HEK293 (cell line): ENCODE measurements at regions not wholly inside any gene's neighbourhood (a gene's known extent, or its start where the extent isn't known, plus 50 kb on each side); places are given as distances from the start of the nearest gene placed in this dataset.

Experiments
- CTCF ChIA-PET: fragments of 350-600 bp; formaldehyde crosslinking; extraction: SDS; loops from one replicate; lab custom pipeline; 2021; ENCODE audit warnings: antibody characterized with exemption; lab: Yijun Ruan, JAX
- POLR2A ChIA-PET: fragments of 300-600 bp; formaldehyde crosslinking; extraction: SDS; loops from one replicate; lab custom pipeline; 2020; ENCODE audit warnings: antibody characterized with exemption, inconsistent platforms; lab: Yijun Ruan, JAX
- H3K27ac ChIP-seq: fragments of 200-500 bp; sonication (Bioruptor generic); 2 replicates; pipeline ENCODE4 v1.5.1; 2014; ENCODE audit warnings: low read depth, low read length, control low read depth, inconsistent platforms; ENCODE audit errors: extremely low read depth
- H3K36me3 ChIP-seq, 2 experiments: fragments of 200-500 bp in 1 of 2; sonication (Bioruptor generic) in 1 of 2; 1 replicate in 1 of 2; 2 replicates in 1 of 2; pipeline ENCODE4 v1.5.1; 2014 to 2017; ENCODE audit warnings: inconsistent platforms in 2 of 2, low read length in 2 of 2; ENCODE audit not compliant: control insufficient read depth in 2 of 2, insufficient read depth in 1 of 2
- H3K4me1 ChIP-seq: fragments of 200-500 bp; sonication (Bioruptor generic); 2 replicates; pipeline ENCODE4 v1.5.1; 2014; ENCODE audit warnings: mild to moderate bottlenecking, low read length, inconsistent platforms; ENCODE audit not compliant: control insufficient read depth, insufficient read depth
- H3K4me3 ChIP-seq: 2 replicates; pipeline ENCODE4 v1.5.1; 2011; ENCODE audit warnings: low read depth, mild to moderate bottlenecking, control low read depth, low read length, moderate library complexity
- H3K9me3 ChIP-seq: fragments of 200-500 bp; sonication (Bioruptor generic); 2 replicates; pipeline ENCODE4 v1.5.1; 2014; ENCODE audit warnings: low read depth, low read length, inconsistent platforms; ENCODE audit not compliant: control insufficient read depth, insufficient read depth
- BCL11A ChIP-seq: fragments of 450-650 bp; formaldehyde crosslinking; IDR thresholded peaks from 2 replicates; pipeline ENCODE4 v1.5.1; 2016; ENCODE audit warnings: low read depth, missing biosample characterization, missing genetic modification characterization
- KLF1 ChIP-seq: fragments of 450-650 bp; formaldehyde crosslinking; IDR thresholded peaks from 2 replicates; pipeline ENCODE4 v1.5.1; 2016; ENCODE audit warnings: missing biosample characterization, missing genetic modification characterization
- KLF16 ChIP-seq: fragments of 450-650 bp; formaldehyde crosslinking; IDR thresholded peaks from 2 replicates; pipeline ENCODE4 v1.5.1; 2017; ENCODE audit warnings: missing biosample characterization, missing genetic modification characterization
- MEIS1 ChIP-seq: sonication (generic); formaldehyde crosslinking; IDR thresholded peaks from 2 replicates; pipeline ENCODE4 v1.8.1; 2022; ENCODE audit warnings: missing genetic modification reagents, mild to moderate bottlenecking, borderline replicate concordance
- ZBTB17 ChIP-seq: fragments of 450-650 bp; formaldehyde crosslinking; IDR thresholded peaks from 2 replicates; pipeline ENCODE4 v1.5.1; 2016; ENCODE audit warnings: missing biosample characterization, missing genetic modification characterization
- ZIC2 ChIP-seq: fragments of 450-650 bp; formaldehyde crosslinking; IDR thresholded peaks from 2 replicates; pipeline ENCODE4 v1.5.1; 2016; ENCODE audit warnings: missing biosample characterization, missing genetic modification characterization
- ZNF112 ChIP-seq: fragments of 450-650 bp; formaldehyde crosslinking; IDR thresholded peaks from 2 replicates; pipeline ENCODE4 v1.5.0; 2017; ENCODE audit warnings: missing biosample characterization, missing genetic modification characterization
- ZNF121 ChIP-seq: fragments of 450-650 bp; formaldehyde crosslinking; IDR thresholded peaks from 2 replicates; pipeline ENCODE4 v1.5.1; 2016; ENCODE audit warnings: missing biosample characterization, missing genetic modification characterization
- ZNF202 ChIP-seq: fragments of 450-650 bp; formaldehyde crosslinking; IDR thresholded peaks from 2 replicates; pipeline ENCODE4 v1.5.1; 2016; ENCODE audit warnings: missing biosample characterization, missing genetic modification characterization, borderline replicate concordance
- ZNF391 ChIP-seq: fragments of 450-650 bp; formaldehyde crosslinking; IDR thresholded peaks from 2 replicates; pipeline ENCODE4 v1.5.1; 2016; ENCODE audit warnings: low read depth, missing biosample characterization, missing genetic modification characterization, borderline replicate concordance
- ZNF501 ChIP-seq: fragments of 450-650 bp; formaldehyde crosslinking; IDR thresholded peaks from 2 replicates; pipeline ENCODE4 v1.5.1; 2016; ENCODE audit warnings: missing biosample characterization, missing genetic modification characterization
- ZNF530 ChIP-seq: fragments of 450-650 bp; formaldehyde crosslinking; IDR thresholded peaks from 2 replicates; pipeline ENCODE4 v1.5.1; 2016; ENCODE audit warnings: low read depth, missing biosample characterization, missing genetic modification characterization
- ZNF664 ChIP-seq: fragments of 450-650 bp; formaldehyde crosslinking; IDR thresholded peaks from 2 replicates; pipeline ENCODE4 v1.5.1; 2016; ENCODE audit warnings: missing biosample characterization, missing genetic modification characterization
- ZNF747 ChIP-seq: fragments of 450-650 bp; formaldehyde crosslinking; IDR thresholded peaks from 2 replicates; pipeline ENCODE4 v1.5.1; 2016; ENCODE audit warnings: missing biosample characterization, missing genetic modification characterization
- ZSCAN16 ChIP-seq: fragments of 450-650 bp; formaldehyde crosslinking; IDR thresholded peaks from 2 replicates; pipeline ENCODE4 v1.5.1; 2016; ENCODE audit warnings: missing biosample characterization, missing genetic modification characterization
- TF ChIP-seq, protein P1 (sequence below): sonication (generic); formaldehyde crosslinking; IDR thresholded peaks from 2 replicates; pipeline ENCODE4 v1.8.1; 2022; ENCODE audit warnings: mild to moderate bottlenecking, moderate library complexity, missing genetic modification reagents
- TF ChIP-seq, protein P2 (sequence below): fragments of 450-650 bp; formaldehyde crosslinking; IDR thresholded peaks from 2 replicates; pipeline ENCODE4 v1.5.1; 2017; ENCODE audit warnings: missing biosample characterization, missing genetic modification characterization
- TF ChIP-seq, protein P3 (sequence below): IDR thresholded peaks from 2 replicates; pipeline ENCODE4 v1.6.1; 2011; ENCODE audit warnings: mild to moderate bottlenecking, low read depth, low read length, borderline replicate concordance
- TF ChIP-seq, protein P4 (sequence below): fragments of 450-650 bp; formaldehyde crosslinking; IDR thresholded peaks from 2 replicates; pipeline ENCODE4 v1.5.1; 2016; ENCODE audit warnings: missing biosample characterization, missing genetic modification characterization
- TF ChIP-seq, protein P5 (sequence below): fragments of 450-650 bp; formaldehyde crosslinking; IDR thresholded peaks from 2 replicates; pipeline ENCODE4 v1.5.1; 2016; ENCODE audit warnings: missing biosample characterization, missing genetic modification characterization

DNA sequence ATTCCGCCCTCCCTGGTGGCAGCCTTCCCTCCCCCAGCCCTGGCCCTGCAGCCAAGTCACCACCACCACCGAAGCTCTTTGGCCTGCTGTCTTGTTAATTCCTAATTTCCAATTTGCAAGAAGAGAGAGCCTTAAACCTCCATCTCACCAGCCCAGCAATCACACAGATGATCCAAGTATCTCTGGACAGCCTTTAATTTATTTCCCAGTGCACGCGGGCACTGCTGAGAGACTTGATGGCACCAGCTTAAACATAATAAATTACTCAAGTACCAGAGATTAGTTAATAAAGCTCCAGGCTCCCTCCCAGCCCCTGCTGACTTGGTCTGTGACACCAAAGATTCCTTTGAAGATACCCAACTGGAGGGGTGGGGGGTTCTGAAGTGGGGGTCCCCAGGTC is 494.7 kb downstream of the BUD13 start:
- H3K9me3 ChIP-seq = no peaks in the 10 kb centered on the region
- no peak for TF ChIP-seq MEIS1 (CRISPR knock-in tag)
- TF ChIP-seq KLF1 = no peak
- TF ChIP-seq, protein P1, sequence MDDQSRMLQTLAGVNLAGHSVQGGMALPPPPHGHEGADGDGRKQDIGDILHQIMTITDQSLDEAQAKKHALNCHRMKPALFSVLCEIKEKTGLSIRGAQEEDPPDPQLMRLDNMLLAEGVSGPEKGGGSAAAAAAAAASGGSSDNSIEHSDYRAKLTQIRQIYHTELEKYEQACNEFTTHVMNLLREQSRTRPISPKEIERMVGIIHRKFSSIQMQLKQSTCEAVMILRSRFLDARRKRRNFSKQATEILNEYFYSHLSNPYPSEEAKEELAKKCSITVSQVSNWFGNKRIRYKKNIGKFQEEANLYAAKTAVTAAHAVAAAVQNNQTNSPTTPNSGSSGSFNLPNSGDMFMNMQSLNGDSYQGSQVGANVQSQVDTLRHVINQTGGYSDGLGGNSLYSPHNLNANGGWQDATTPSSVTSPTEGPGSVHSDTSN (CRISPR knock-in tag) = no peak
- TF ChIP-seq, protein P2, sequence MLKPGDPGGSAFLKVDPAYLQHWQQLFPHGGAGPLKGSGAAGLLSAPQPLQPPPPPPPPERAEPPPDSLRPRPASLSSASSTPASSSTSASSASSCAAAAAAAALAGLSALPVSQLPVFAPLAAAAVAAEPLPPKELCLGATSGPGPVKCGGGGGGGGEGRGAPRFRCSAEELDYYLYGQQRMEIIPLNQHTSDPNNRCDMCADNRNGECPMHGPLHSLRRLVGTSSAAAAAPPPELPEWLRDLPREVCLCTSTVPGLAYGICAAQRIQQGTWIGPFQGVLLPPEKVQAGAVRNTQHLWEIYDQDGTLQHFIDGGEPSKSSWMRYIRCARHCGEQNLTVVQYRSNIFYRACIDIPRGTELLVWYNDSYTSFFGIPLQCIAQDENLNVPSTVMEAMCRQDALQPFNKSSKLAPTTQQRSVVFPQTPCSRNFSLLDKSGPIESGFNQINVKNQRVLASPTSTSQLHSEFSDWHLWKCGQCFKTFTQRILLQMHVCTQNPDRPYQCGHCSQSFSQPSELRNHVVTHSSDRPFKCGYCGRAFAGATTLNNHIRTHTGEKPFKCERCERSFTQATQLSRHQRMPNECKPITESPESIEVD (tag by site-specific recombination) = no peak
- TF ChIP-seq ZSCAN16 (tag by site-specific recombination) = no peak
- TF ChIP-seq ZNF501 (tag by site-specific recombination) = no peak
- TF ChIP-seq, protein P3, sequence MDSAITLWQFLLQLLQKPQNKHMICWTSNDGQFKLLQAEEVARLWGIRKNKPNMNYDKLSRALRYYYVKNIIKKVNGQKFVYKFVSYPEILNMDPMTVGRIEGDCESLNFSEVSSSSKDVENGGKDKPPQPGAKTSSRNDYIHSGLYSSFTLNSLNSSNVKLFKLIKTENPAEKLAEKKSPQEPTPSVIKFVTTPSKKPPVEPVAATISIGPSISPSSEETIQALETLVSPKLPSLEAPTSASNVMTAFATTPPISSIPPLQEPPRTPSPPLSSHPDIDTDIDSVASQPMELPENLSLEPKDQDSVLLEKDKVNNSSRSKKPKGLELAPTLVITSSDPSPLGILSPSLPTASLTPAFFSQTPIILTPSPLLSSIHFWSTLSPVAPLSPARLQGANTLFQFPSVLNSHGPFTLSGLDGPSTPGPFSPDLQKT = no peak
- TF ChIP-seq, protein P4, sequence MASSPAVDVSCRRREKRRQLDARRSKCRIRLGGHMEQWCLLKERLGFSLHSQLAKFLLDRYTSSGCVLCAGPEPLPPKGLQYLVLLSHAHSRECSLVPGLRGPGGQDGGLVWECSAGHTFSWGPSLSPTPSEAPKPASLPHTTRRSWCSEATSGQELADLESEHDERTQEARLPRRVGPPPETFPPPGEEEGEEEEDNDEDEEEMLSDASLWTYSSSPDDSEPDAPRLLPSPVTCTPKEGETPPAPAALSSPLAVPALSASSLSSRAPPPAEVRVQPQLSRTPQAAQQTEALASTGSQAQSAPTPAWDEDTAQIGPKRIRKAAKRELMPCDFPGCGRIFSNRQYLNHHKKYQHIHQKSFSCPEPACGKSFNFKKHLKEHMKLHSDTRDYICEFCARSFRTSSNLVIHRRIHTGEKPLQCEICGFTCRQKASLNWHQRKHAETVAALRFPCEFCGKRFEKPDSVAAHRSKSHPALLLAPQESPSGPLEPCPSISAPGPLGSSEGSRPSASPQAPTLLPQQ (tag by site-specific recombination) = no peak
- no peak for TF ChIP-seq ZIC2 (tag by site-specific recombination)
- TF ChIP-seq ZBTB17 (tag by site-specific recombination) = no peak
- TF ChIP-seq, protein P5, sequence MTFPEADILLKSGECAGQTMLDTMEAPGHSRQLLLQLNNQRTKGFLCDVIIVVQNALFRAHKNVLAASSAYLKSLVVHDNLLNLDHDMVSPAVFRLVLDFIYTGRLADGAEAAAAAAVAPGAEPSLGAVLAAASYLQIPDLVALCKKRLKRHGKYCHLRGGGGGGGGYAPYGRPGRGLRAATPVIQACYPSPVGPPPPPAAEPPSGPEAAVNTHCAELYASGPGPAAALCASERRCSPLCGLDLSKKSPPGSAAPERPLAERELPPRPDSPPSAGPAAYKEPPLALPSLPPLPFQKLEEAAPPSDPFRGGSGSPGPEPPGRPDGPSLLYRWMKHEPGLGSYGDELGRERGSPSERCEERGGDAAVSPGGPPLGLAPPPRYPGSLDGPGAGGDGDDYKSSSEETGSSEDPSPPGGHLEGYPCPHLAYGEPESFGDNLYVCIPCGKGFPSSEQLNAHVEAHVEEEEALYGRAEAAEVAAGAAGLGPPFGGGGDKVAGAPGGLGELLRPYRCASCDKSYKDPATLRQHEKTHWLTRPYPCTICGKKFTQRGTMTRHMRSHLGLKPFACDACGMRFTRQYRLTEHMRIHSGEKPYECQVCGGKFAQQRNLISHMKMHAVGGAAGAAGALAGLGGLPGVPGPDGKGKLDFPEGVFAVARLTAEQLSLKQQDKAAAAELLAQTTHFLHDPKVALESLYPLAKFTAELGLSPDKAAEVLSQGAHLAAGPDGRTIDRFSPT = no peak
- no peak for TF ChIP-seq ZNF112 (tag by site-specific recombination)
- no peak for TF ChIP-seq ZNF202 (tag by site-specific recombination)
- TF ChIP-seq KLF16 (tag by site-specific recombination) = no peak
- TF ChIP-seq ZNF121 (tag by site-specific recombination) = no peak
- TF ChIP-seq ZNF391 (tag by site-specific recombination) = no peak
- TF ChIP-seq ZNF747 (tag by site-specific recombination) = no peak
- TF ChIP-seq ZNF664 = no peak
- no peak for TF ChIP-seq ZNF530 (tag by site-specific recombination)
- TF ChIP-seq BCL11A (tag by site-specific recombination) = no peak
- CTCF ChIA-PET = interaction anchor here (0.7 to 1.8 kb wide), 5 partner anchors 53 to 453 kb away, joined by 3 to 8 read pairs (median 4); no protein-coding TSS in a partner anchor
- no peak overlapping the region for H3K27ac ChIP-seq
- no peak overlapping the region for H3K4me3 ChIP-seq
- no peaks in the 10 kb centered on the region for H3K36me3 ChIP-seq
- no peaks in the 10 kb centered on the region for H3K4me1 ChIP-seq
- POLR2A ChIA-PET = no interaction called here
